Neural cell (in vitro differentiated cells): ENCODE measurements at regions not wholly inside any gene's neighbourhood (a gene's known extent, or its start where the extent isn't known, plus 50 kb on each side); places are given as distances from the start of the nearest gene placed in this dataset.

Source experiments
- H2AFZ ChIP-seq: fragments of 200-600, 300-800 bp; sonication (generic), shearing (Covaris generic); 2 replicates; pipeline ENCODE4 v1.6.0; 2014; ENCODE audit warnings: low read depth, mild to moderate bottlenecking, antibody characterized with exemption, low read length, moderate library complexity
- H3F3A ChIP-seq: fragments of 200-600 bp; shearing (Covaris generic); 2 replicates; pipeline ENCODE4 v1.6.1; 2016; ENCODE audit warnings: mild to moderate bottlenecking, moderate library complexity, mixed read lengths, antibody characterized with exemption, low read length; ENCODE audit not compliant: insufficient read depth, poor library complexity, severe bottlenecking
- H3K27ac ChIP-seq: fragments of 200-600, 300-800 bp; sonication (generic), shearing (Covaris generic); 2 replicates; pipeline ENCODE4 v1.5.1; 2014; ENCODE audit warnings: mild to moderate bottlenecking, low read length, moderate library complexity
- H3K27me3 ChIP-seq: fragments of 300-800, 200-600 bp; sonication (generic), shearing (Covaris generic); 2 replicates; pipeline ENCODE4 v1.6.0; 2014; ENCODE audit warnings: mild to moderate bottlenecking, low read depth, low read length, moderate library complexity; ENCODE audit not compliant: insufficient read depth
- H3K36me3 ChIP-seq: fragments of 300-800, 200-600 bp; sonication (generic), shearing (Covaris generic); 2 replicates; pipeline ENCODE4 v1.5.1; 2014; ENCODE audit warnings: mild to moderate bottlenecking, antibody characterized with exemption, low read length, moderate library complexity; ENCODE audit not compliant: insufficient read depth
- H3K4me2 ChIP-seq: fragments of 300-800, 200-600 bp; sonication (generic), shearing (Covaris generic); 2 replicates; pipeline ENCODE4 v1.6.0; 2014; ENCODE audit warnings: mild to moderate bottlenecking, low read length
- H3K4me3 ChIP-seq: fragments of 300-800, 200-600 bp; sonication (generic), shearing (Covaris generic); 2 replicates; pipeline ENCODE4 v1.5.1; 2014; ENCODE audit warnings: mild to moderate bottlenecking, low read length, moderate library complexity
- H3K79me2 ChIP-seq: fragments of 200-600 bp; shearing (Covaris generic); replicated peaks from 2 replicates; pipeline ENCODE4 v1.6.0; 2014; ENCODE audit warnings: mild to moderate bottlenecking, low read length, moderate library complexity; ENCODE audit not compliant: insufficient read depth
- H3K9ac ChIP-seq: fragments of 300-800, 200-600 bp; sonication (generic), shearing (Covaris generic); 2 replicates; pipeline ENCODE4 v1.6.1; 2016; ENCODE audit warnings: mild to moderate bottlenecking, low read length, mixed read lengths
- H3K9me2 ChIP-seq: fragments of 200-600 bp; shearing (Covaris generic); 2 replicates; pipeline ENCODE4 v1.6.1; 2016; ENCODE audit warnings: mild to moderate bottlenecking, low read length, mixed read lengths; ENCODE audit not compliant: insufficient read depth
- H3K9me3 ChIP-seq: fragments of 200-600, 300-800 bp; sonication (generic), shearing (Covaris generic); 2 replicates; pipeline ENCODE4 v1.6.1; 2016; ENCODE audit warnings: mild to moderate bottlenecking, mixed run types, low read length, moderate library complexity, mixed read lengths
- H4K20me1 ChIP-seq: fragments of 200-600 bp; shearing (Covaris generic); 2 replicates; pipeline ENCODE4 v1.6.1; 2016; ENCODE audit warnings: mild to moderate bottlenecking, mixed run types; ENCODE audit not compliant: insufficient read depth
- CTCF ChIP-seq: fragments of 450-650 bp; IDR thresholded peaks from 2 replicates; pipeline ENCODE4 v1.5.1; 2014; ENCODE audit warnings: antibody characterized with exemption, mild to moderate bottlenecking, moderate library complexity; ENCODE audit not compliant: poor library complexity, severe bottlenecking
- EP300 ChIP-seq: fragments of 450-650 bp; conservative IDR thresholded peaks from 2 replicates; pipeline ENCODE4 v1.6.1; 2014; ENCODE audit warnings: antibody characterized with exemption, mild to moderate bottlenecking, moderate library complexity; ENCODE audit not compliant: poor library complexity, severe bottlenecking
- EZH2 ChIP-seq: fragments of 200-600, 300-800 bp; shearing (Covaris generic), sonication (generic); IDR thresholded peaks from 2 replicates; pipeline ENCODE4 v1.6.1; 2014; ENCODE audit warnings: antibody characterized with exemption, low read length, borderline replicate concordance, mild to moderate bottlenecking; ENCODE audit not compliant: insufficient read depth, poor library complexity, severe bottlenecking
- MXI1 ChIP-seq: fragments of 450-650 bp; conservative IDR thresholded peaks from 2 replicates; pipeline ENCODE4 v1.6.1; 2014; ENCODE audit warnings: antibody characterized with exemption, mild to moderate bottlenecking; ENCODE audit not compliant: poor library complexity, severe bottlenecking
- POLR2AphosphoS5 ChIP-seq: IDR thresholded peaks from 2 replicates; pipeline ENCODE4 v1.6.1; 2012
- RAD21 ChIP-seq: fragments of 450-650 bp; conservative IDR thresholded peaks from 2 replicates; pipeline ENCODE4 v1.6.1; 2014; ENCODE audit warnings: antibody characterized with exemption, mild to moderate bottlenecking, moderate library complexity
- REST ChIP-seq: IDR thresholded peaks from 2 replicates; pipeline ENCODE4 v1.6.1; 2012; ENCODE audit warnings: borderline replicate concordance
- SMC3 ChIP-seq: fragments of 450-650 bp; conservative IDR thresholded peaks from 2 replicates; pipeline ENCODE4 v1.6.1; 2014; ENCODE audit warnings: antibody characterized with exemption, mild to moderate bottlenecking, moderate library complexity; ENCODE audit not compliant: poor library complexity
- TAF1 ChIP-seq: IDR thresholded peaks from 2 replicates; pipeline ENCODE4 v1.6.1; 2012; ENCODE audit warnings: low read depth

- H3K4me3 ChIP-seq: no peak overlapping the region
- H3K9me2 ChIP-seq: no peaks in the 10 kb centered on the region
- H3K27me3 ChIP-seq: no peaks in the 10 kb centered on the region
- no peak overlapping the region for H3K4me2 ChIP-seq
- no peaks in the 10 kb centered on the region for H3K9me3 ChIP-seq
- H3K36me3 ChIP-seq: no peaks in the 10 kb centered on the region
- no peak overlapping the region for H3K27ac ChIP-seq
- H2AFZ ChIP-seq: no peak overlapping the region
- TF ChIP-seq MXI1: no peak
- TF ChIP-seq CTCF: no peak
- no peak for TF ChIP-seq POLR2AphosphoS5
- no peak for TF ChIP-seq SMC3
- no peak for TF ChIP-seq EZH2
- TF ChIP-seq RAD21: no peak
- no peak for TF ChIP-seq EP300
- TF ChIP-seq TAF1: no peak
- TF ChIP-seq REST: no peak
- no peak overlapping the region for H3K9ac ChIP-seq
- H3K79me2 ChIP-seq: no peaks in the 10 kb centered on the region
- H3F3A ChIP-seq: no peaks in the 10 kb centered on the region
- no peaks in the 10 kb centered on the region for H4K20me1 ChIP-seq
Observed at GRCh38 chr2:82896117-82896516, 1563.0 kb downstream of the SUCLG1 start.

- Histone ChIP-seq H3K36me3 (no peaks in the 10 kb centered on the region), H3K79me2 (no peaks in the 10 kb centered on the region), H2AFZ (no peak overlapping the region), H3K9me3 (no peaks in the 10 kb centered on the region), H3K9me2 (no peaks in the 10 kb centered on the region), H3K27ac (no peak overlapping the region), H3K4me2 (no peak overlapping the region), H3K4me3 (no peak overlapping the region), H3K27me3 (no peaks in the 10 kb centered on the region), H3K9ac (no peak overlapping the region), H4K20me1 (no peaks in the 10 kb centered on the region), H3F3A (no peaks in the 10 kb centered on the region)
- TF ChIP-seq REST: no peak
- no peak for TF ChIP-seq CTCF
- no peak for TF ChIP-seq EP300
- TF ChIP-seq TAF1: no peak
- no peak for TF ChIP-seq RAD21
- no peak for TF ChIP-seq POLR2AphosphoS5
- TF ChIP-seq EZH2: no peak
- TF ChIP-seq SMC3: no peak
- TF ChIP-seq MXI1: no peak
Observed at GRCh38 chr2:82893190-82893589, 1565.9 kb downstream of the SUCLG1 start.
